C4-2B (cell line): ENCODE measurements at regions not wholly inside any gene's neighbourhood (a gene's known extent, or its start where the extent isn't known, plus 50 kb on each side); places are given as distances from the start of the nearest gene placed in this dataset.
"Not testable (repeated sequence)": the region's sequence is repeated elsewhere in the genome, so short reads cannot be mapped to it uniquely, and the experiment has no call there.

Experiments used
- ZFX ChIP-seq: fragments of 450-650 bp; IDR thresholded peaks from 2 replicates; pipeline ENCODE4 v1.6.1; 2017
- TF ChIP-seq, protein P1 (sequence below): fragments of 450-650 bp; conservative IDR thresholded peaks from 2 replicates; pipeline ENCODE4 v1.5.1; 2017; ENCODE audit warnings: mild to moderate bottlenecking

GRCh38 chr4:117138732-117139131, 53.4 kb upstream of the TRAM1L1 start:
- TF ChIP-seq, protein P1, sequence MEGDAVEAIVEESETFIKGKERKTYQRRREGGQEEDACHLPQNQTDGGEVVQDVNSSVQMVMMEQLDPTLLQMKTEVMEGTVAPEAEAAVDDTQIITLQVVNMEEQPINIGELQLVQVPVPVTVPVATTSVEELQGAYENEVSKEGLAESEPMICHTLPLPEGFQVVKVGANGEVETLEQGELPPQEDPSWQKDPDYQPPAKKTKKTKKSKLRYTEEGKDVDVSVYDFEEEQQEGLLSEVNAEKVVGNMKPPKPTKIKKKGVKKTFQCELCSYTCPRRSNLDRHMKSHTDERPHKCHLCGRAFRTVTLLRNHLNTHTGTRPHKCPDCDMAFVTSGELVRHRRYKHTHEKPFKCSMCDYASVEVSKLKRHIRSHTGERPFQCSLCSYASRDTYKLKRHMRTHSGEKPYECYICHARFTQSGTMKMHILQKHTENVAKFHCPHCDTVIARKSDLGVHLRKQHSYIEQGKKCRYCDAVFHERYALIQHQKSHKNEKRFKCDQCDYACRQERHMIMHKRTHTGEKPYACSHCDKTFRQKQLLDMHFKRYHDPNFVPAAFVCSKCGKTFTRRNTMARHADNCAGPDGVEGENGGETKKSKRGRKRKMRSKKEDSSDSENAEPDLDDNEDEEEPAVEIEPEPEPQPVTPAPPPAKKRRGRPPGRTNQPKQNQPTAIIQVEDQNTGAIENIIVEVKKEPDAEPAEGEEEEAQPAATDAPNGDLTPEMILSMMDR: not testable (repeated sequence)
- TF ChIP-seq ZFX: not testable (repeated sequence)
